ENCODE measurements at regions not wholly inside any gene's neighbourhood (a gene's known extent, or its start where the extent isn't known, plus 50 kb on each side); places are given as distances from the start of the nearest gene placed in this dataset.

GRCh38 chr2:18381386-18381785 is 179.1 kb downstream of the RDH14 start:
- no peak for DNase-seq (ENCODE audit: low read depth)
- no peak overlapping the region for H3K4me3 ChIP-seq (ENCODE audit: control insufficient read depth, low read depth, low read length)
- no peak for TF ChIP-seq CTCF (IDR thresholded peaks at IDR 0.05; ENCODE audit: control insufficient read depth, insufficient read depth, low read depth, low read length, missing control alignments)

GRCh38 chr2:18380321-18380720 is 180.1 kb downstream of the RDH14 start:
- no peak overlapping the region for H3K4me3 ChIP-seq (ENCODE audit: control insufficient read depth, low read depth, low read length)
- no peak for TF ChIP-seq CTCF (IDR thresholded peaks at IDR 0.05; ENCODE audit: control insufficient read depth, insufficient read depth, low read depth, low read length, missing control alignments)
- no peak for DNase-seq (ENCODE audit: low read depth)

DNA sequence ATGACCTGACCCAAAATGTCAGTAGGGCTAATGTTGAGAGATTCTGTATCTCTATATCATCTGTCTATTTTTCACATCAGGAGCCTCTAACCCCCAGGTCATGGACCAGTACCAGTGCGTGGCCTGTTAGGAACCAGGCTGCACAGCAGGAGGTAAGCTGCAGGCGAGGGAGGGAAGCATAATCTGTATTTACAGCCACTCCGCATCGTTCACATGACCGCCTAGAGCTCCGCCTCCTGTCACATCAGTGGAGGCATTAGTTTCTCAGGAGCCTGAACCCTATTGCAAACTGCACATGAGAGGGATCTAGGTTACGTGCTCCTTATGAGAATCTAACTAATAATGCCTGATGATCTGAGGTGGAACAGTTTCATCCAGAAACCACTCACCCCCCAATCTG is 180.6 kb downstream of the RDH14 start:
- no peak overlapping the region for H3K4me3 ChIP-seq (ENCODE audit: control insufficient read depth, low read depth, low read length)
- DNase-seq (ENCODE audit: low read depth): no peak
- TF ChIP-seq CTCF (IDR thresholded peaks at IDR 0.05; ENCODE audit: control insufficient read depth, insufficient read depth, low read depth, low read length, missing control alignments): no peak

GRCh38 chr2:18378020-18378653 is 182.3 kb downstream of the RDH14 start:
- TF ChIP-seq CTCF (IDR thresholded peaks at IDR 0.05; ENCODE audit: control insufficient read depth, insufficient read depth, low read depth, low read length, missing control alignments): peak; percentile 78
- no peak overlapping the region for H3K4me3 ChIP-seq (ENCODE audit: control insufficient read depth, low read depth, low read length)
- no peak for DNase-seq (ENCODE audit: low read depth)

GRCh38 chr2:18376936-18377335 is 183.5 kb downstream of the RDH14 start:
- no peak for DNase-seq (ENCODE audit: low read depth)
- TF ChIP-seq CTCF (IDR thresholded peaks at IDR 0.05; ENCODE audit: control insufficient read depth, insufficient read depth, low read depth, low read length, missing control alignments): no peak
- no peak overlapping the region for H3K4me3 ChIP-seq (ENCODE audit: control insufficient read depth, low read depth, low read length)

DNA sequence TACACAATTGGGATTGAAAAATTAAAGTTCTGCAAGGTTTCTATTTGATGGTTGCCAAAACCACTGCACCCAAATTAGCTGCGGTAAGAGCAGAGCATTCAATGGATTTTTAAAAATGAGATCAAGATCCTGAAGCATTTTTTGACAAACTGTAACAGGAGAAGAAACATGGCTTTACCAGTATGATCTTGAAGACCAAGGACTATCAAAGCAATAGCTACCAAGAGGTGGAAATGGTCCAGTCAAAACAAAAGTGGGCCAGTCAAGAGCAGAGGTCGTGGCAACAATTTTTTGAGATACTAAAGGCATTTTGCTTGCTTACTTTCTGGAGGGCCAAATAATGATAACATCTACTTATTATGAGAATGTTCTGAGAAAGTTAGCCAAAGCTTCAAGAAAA is 186.8 kb downstream of the RDH14 start:
- no peak for DNase-seq (ENCODE audit: low read depth)
- no peak overlapping the region for H3K4me3 ChIP-seq (ENCODE audit: control insufficient read depth, low read depth, low read length)
- no peak for TF ChIP-seq CTCF (IDR thresholded peaks at IDR 0.05; ENCODE audit: control insufficient read depth, insufficient read depth, low read depth, low read length, missing control alignments)

- no peak for DNase-seq (ENCODE audit: low read depth)
- no peak overlapping the region for H3K4me3 ChIP-seq (ENCODE audit: control insufficient read depth, low read depth, low read length)
- TF ChIP-seq CTCF (IDR thresholded peaks at IDR 0.05; ENCODE audit: control insufficient read depth, insufficient read depth, low read depth, low read length, missing control alignments): no peak
These were observed 187.4 kb downstream of the RDH14 start for GRCh38 chr2:18373081-18373480.

Data from AG09309 (cell line).